SK-N-SH (cell line): ENCODE measurements at regions not wholly inside any gene's neighbourhood (a gene's known extent, or its start where the extent isn't known, plus 50 kb on each side); places are given as distances from the start of the nearest gene placed in this dataset.

Experiments used
- CTCF ChIP-seq: fragments of 200-600 bp; sonication (generic); IDR thresholded peaks from 2 replicates; pipeline ENCODE4 v1.6.1; 2017; ENCODE audit warnings: antibody characterized with exemption, mild to moderate bottlenecking, moderate library complexity
- EP300 ChIP-seq, 2 experiments: IDR thresholded peaks; 2 replicates each; pipeline versions ENCODE4 v1.4.0 to v1.6.1; 2012; ENCODE audit warnings: borderline replicate concordance in 1 of 2, low read depth in 1 of 2, low read length in 1 of 2
- EZH2phosphoT487 ChIP-seq: fragments of 200-600 bp; sonication (generic); IDR thresholded peaks from 2 replicates; pipeline ENCODE4 v1.6.1; 2017; ENCODE audit warnings: low read depth, mixed run types, mild to moderate bottlenecking, antibody characterized with exemption, moderate library complexity, borderline replicate concordance
- GATA2 ChIP-seq: sonication (generic); formaldehyde crosslinking; IDR thresholded peaks from 2 replicates; pipeline ENCODE4 v1.5.0; 2020; ENCODE audit warnings: mild to moderate bottlenecking, missing genetic modification reagents
- NFIC ChIP-seq: IDR thresholded peaks from 2 replicates; pipeline ENCODE4 v1.4.0; 2012; ENCODE audit warnings: borderline replicate concordance
- TAF1 ChIP-seq: IDR thresholded peaks from 2 replicates; pipeline ENCODE4 v1.6.1; 2012; ENCODE audit warnings: low read depth, mild to moderate bottlenecking, low read length, moderate library complexity, borderline replicate concordance
- USF2 ChIP-seq: fragments of 150-350 bp; IDR thresholded peaks from 2 replicates; pipeline ENCODE4 v1.6.1; 2017; ENCODE audit warnings: antibody characterized with exemption, low read length, low read depth, borderline replicate concordance
- YY1 ChIP-seq: IDR thresholded peaks from 2 replicates; pipeline ENCODE4 v1.4.0; 2012; ENCODE audit warnings: low read depth, mild to moderate bottlenecking
- TF ChIP-seq, protein P1 (sequence below): IDR thresholded peaks from 2 replicates; pipeline ENCODE4 v1.6.1; 2012; ENCODE audit warnings: mild to moderate bottlenecking, low read depth, low read length, moderate library complexity
- TF ChIP-seq, protein P2 (sequence below): IDR thresholded peaks from 2 replicates; pipeline ENCODE4; 2012
- TF ChIP-seq, protein P3 (sequence below): IDR thresholded peaks from 2 replicates; pipeline ENCODE4 v1.4.0; 2012; ENCODE audit warnings: low read depth

DNA sequence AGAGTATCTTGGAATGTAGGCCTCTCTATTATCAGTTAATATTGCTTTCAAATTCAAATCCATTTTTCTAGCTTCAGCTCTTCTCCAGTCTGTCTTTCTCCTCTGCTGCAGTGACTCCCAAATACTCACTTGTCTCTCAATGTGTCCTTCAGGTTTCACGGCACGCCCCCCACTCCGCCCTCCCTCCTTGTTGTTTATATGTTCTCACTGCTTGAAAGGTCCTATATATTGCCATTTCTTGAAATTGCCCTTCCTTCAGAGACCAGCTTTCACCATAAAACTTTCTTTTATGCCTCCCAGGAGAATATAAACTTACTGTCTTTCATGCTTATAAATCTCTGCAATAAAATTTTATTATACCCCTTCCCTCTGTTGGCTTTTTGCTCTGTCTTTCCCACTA, 668.2 kb downstream of the CCSER2 start:
- TF ChIP-seq TAF1 (no peak), USF2 (no peak), EZH2phosphoT487 (no peak), CTCF (no peak), NFIC (no peak), YY1 (no peak), EP300 (IDR thresholded peaks at IDR 0.05; ENCODE audit: borderline replicate concordance in 1 of 2, low read depth in 1 of 2, low read length in 1 of 2) (no peak), GATA2 (CRISPR knock-in tag) (no peak)
- TF ChIP-seq, protein P1, sequence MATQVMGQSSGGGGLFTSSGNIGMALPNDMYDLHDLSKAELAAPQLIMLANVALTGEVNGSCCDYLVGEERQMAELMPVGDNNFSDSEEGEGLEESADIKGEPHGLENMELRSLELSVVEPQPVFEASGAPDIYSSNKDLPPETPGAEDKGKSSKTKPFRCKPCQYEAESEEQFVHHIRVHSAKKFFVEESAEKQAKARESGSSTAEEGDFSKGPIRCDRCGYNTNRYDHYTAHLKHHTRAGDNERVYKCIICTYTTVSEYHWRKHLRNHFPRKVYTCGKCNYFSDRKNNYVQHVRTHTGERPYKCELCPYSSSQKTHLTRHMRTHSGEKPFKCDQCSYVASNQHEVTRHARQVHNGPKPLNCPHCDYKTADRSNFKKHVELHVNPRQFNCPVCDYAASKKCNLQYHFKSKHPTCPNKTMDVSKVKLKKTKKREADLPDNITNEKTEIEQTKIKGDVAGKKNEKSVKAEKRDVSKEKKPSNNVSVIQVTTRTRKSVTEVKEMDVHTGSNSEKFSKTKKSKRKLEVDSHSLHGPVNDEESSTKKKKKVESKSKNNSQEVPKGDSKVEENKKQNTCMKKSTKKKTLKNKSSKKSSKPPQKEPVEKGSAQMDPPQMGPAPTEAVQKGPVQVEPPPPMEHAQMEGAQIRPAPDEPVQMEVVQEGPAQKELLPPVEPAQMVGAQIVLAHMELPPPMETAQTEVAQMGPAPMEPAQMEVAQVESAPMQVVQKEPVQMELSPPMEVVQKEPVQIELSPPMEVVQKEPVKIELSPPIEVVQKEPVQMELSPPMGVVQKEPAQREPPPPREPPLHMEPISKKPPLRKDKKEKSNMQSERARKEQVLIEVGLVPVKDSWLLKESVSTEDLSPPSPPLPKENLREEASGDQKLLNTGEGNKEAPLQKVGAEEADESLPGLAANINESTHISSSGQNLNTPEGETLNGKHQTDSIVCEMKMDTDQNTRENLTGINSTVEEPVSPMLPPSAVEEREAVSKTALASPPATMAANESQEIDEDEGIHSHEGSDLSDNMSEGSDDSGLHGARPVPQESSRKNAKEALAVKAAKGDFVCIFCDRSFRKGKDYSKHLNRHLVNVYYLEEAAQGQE = no peak
- TF ChIP-seq, protein P2, sequence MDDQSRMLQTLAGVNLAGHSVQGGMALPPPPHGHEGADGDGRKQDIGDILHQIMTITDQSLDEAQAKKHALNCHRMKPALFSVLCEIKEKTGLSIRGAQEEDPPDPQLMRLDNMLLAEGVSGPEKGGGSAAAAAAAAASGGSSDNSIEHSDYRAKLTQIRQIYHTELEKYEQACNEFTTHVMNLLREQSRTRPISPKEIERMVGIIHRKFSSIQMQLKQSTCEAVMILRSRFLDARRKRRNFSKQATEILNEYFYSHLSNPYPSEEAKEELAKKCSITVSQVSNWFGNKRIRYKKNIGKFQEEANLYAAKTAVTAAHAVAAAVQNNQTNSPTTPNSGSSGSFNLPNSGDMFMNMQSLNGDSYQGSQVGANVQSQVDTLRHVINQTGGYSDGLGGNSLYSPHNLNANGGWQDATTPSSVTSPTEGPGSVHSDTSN = no peak
- TF ChIP-seq, protein P3, sequence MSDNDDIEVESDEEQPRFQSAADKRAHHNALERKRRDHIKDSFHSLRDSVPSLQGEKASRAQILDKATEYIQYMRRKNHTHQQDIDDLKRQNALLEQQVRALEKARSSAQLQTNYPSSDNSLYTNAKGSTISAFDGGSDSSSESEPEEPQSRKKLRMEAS = no peak
